ENCODE measurements at regions not wholly inside any gene's neighbourhood (a gene's known extent, or its start where the extent isn't known, plus 50 kb on each side); places are given as distances from the start of the nearest gene placed in this dataset.

- Histone ChIP-seq H3K27ac (ENCODE audit: extremely low read depth, low read depth, low read length) (no peak overlapping the region), H3K4me1 (replicated peaks in 1 of 2; ENCODE audit: control insufficient read depth in 2 of 2, insufficient read depth in 2 of 2, low read length in 2 of 2) (no peaks in the 10 kb centered on the region), H3K9me1 (ENCODE audit: control insufficient read depth, insufficient read depth, low read length) (no peaks in the 10 kb centered on the region), H3K36me3 (ENCODE audit: control insufficient read depth, insufficient read depth, low read length) (no peaks in the 10 kb centered on the region), H3K27me3 (ENCODE audit: control insufficient read depth in 2 of 2, insufficient read depth in 2 of 2, low read length in 2 of 2) (no peaks in the 10 kb centered on the region), H3K9ac (ENCODE audit: insufficient read depth in 1 of 2, low read depth in 2 of 2, low read length in 2 of 2) (no peak overlapping the region), H4K20me1 (replicated peaks; ENCODE audit: control insufficient read depth, insufficient read depth, low read length) (no peaks in the 10 kb centered on the region), H3K9me3 (replicated peaks; ENCODE audit: control insufficient read depth, insufficient read depth, low read depth, low read length) (no peaks in the 10 kb centered on the region), H3K79me2 (ENCODE audit: control insufficient read depth, insufficient read depth, low read length) (no peaks in the 10 kb centered on the region), H3K4me2 (ENCODE audit: insufficient read depth, low read length) (no peak overlapping the region), H2AFZ (ENCODE audit: low read depth, low read length) (no peak overlapping the region), H3K4me3 (no peak overlapping the region)
- ATAC-seq (no peak), DNase-seq (ENCODE audit: extremely low read depth in 1 of 4, low spot score in 3 of 4) (no peak), FAIRE-seq (no peak)
- POLR2A ChIA-PET, result no interaction called here
- in situ Hi-C loops (cut with MboI) (no loop called here), intact Hi-C loops (cut with micrococcal nuclease) (no loop called here)
- no TSS peak for BruUV-seq (replicated peaks)
- TF ChIP-seq TRIM24 (IDR thresholded peaks at IDR 0.05) (no peak), CREB1 (IDR thresholded peaks at IDR 0.05) (no peak), CREB1 (CRISPR knock-in tag; IDR thresholded peaks at IDR 0.05) (no peak), ZBTB2 (IDR thresholded peaks at IDR 0.05) (no peak), CBFA2T2 (conservative IDR thresholded peaks at IDR 0.05) (no peak), PTRF (tag; IDR thresholded peaks at IDR 0.05) (no peak), HOMEZ (CRISPR knock-in tag; IDR thresholded peaks at IDR 0.05) (no peak), PHF20 (IDR thresholded peaks at IDR 0.05; ENCODE audit: partially characterized antibody) (no peak), U2AF2 (optimal IDR thresholded peaks at IDR 0.05; ENCODE audit: low read depth, low read length) (no peak), ATF1 (CRISPR knock-in tag; IDR thresholded peaks at IDR 0.05) (no peak), ATF1 (tag; IDR thresholded peaks at IDR 0.05) (no peak), ZZZ3 (IDR thresholded peaks at IDR 0.05) (no peak), ZFX (CRISPR knock-in tag; IDR thresholded peaks at IDR 0.05) (no peak), DIDO1 (tag; IDR thresholded peaks at IDR 0.05; ENCODE audit: low read depth) (no peak)
- WGBS (ENCODE audit: insufficient coverage, low coverage, missing lambda C conversion rate), result 0% methylated on average over 1 of the region's 8 CpGs
- CTCF ChIA-PET (ENCODE audit: low intra/inter-chr PET ratio), result no interaction called here
Observed at GRCh38 chr9:31790720-31791119, 593.7 kb upstream of the ACO1 start.

Measured in K562 (cell line).